Choroid plexus epithelial cell (primary cell): ENCODE measurements at regions not wholly inside any gene's neighbourhood (a gene's known extent, or its start where the extent isn't known, plus 50 kb on each side); places are given as distances from the start of the nearest gene placed in this dataset.

Experiments used
- DNase-seq: peaks from one replicate; pipeline ENCODE4 v3.0.0-alpha.2; 2010; ENCODE audit warnings: low read depth
- H3K4me3 ChIP-seq: 2 replicates; pipeline ENCODE4 v1.5.1; 2011; ENCODE audit warnings: low read depth, mild to moderate bottlenecking, control low read depth, low read length, moderate library complexity
- TF ChIP-seq, protein P1 (sequence below): conservative IDR thresholded peaks from 2 replicates; pipeline ENCODE4 v1.5.1; 2011; ENCODE audit warnings: low read depth, mild to moderate bottlenecking, control low read depth, inconsistent platforms, low read length, moderate library complexity

DNA sequence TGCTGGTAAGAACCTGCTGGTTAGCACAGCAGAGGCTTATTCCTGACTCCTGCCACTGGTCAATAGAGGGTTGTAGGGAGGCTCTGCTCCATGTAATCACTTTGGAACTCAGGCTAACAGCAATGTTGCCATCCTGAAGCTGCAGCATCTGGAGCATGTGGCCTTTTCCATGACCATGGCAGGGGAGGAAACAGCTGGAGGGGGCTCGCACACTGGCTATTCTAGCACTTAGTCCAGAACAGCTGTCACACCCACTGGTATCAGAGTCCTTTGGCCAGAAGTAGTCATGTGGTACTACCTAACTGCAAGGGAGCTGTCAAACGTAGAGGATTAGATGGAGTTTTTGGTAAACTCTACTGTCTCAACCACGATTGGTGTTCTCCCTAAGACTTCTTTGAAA is 450.0 kb downstream of the RPS24 start:
- DNase-seq: no peak
- TF ChIP-seq, protein P1, sequence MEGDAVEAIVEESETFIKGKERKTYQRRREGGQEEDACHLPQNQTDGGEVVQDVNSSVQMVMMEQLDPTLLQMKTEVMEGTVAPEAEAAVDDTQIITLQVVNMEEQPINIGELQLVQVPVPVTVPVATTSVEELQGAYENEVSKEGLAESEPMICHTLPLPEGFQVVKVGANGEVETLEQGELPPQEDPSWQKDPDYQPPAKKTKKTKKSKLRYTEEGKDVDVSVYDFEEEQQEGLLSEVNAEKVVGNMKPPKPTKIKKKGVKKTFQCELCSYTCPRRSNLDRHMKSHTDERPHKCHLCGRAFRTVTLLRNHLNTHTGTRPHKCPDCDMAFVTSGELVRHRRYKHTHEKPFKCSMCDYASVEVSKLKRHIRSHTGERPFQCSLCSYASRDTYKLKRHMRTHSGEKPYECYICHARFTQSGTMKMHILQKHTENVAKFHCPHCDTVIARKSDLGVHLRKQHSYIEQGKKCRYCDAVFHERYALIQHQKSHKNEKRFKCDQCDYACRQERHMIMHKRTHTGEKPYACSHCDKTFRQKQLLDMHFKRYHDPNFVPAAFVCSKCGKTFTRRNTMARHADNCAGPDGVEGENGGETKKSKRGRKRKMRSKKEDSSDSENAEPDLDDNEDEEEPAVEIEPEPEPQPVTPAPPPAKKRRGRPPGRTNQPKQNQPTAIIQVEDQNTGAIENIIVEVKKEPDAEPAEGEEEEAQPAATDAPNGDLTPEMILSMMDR: no peak
- H3K4me3 ChIP-seq: no peak overlapping the region

DNA sequence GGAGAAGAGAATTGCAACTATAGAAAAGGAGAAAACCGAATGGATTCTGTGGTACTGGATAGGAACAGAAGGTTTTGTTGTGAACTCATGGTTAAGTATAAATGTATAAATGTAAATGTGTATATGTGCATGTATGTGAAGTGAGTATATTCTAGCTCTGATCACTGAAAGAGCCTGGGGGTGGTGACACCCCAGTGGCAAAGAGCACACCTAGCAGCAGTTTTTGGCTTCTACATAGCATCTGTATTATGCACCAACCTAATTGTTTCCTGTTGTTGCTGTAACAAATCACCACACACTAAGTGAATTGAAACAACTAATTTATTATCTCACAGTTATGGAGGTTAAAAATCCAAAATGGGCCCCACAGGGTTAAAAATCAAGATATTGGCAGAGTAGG is 455.4 kb downstream of the RPS24 start:
- no peak overlapping the region for H3K4me3 ChIP-seq
- no peak for DNase-seq
- TF ChIP-seq, protein P1: no peak

DNA sequence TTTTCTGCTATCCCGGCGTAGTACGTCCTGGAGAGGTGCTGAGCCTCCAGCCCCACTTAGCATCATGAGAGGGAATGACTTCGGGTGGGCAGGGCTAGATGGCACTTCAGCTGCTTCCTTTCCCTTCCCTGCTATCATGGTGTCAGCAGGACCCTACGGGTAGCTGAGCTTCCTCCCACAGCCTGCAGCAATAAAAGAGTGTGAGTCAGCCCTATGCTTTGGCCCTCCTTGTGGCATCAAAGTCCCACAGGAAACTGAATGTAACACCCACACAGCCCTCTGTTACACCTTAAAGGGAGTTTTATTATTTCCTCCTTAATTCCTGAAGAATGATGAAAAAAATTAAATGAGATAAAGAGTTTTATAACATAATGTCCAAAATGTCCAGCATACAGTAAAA is 458.1 kb downstream of the RPS24 start:
- no peak for DNase-seq
- TF ChIP-seq, protein P1: no peak
- H3K4me3 ChIP-seq: no peak overlapping the region

DNA sequence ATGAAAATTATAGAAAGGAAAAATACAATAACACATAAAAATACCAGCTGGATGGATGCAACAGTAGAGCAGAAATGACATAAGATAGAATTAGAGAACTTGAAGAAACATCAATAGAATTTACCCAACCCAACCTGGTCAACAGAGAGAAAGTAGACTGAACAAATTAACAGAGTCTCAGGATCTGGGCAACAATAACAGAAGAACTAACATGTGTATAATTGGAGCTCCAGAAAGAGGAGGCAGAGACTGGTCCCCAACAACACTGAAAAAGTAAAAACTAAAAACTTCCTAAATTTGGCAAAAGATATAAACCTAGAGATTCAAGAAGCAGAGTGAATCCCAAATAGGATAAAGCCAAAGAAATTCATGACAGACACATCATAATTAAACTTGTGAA is 458.8 kb downstream of the RPS24 start:
- TF ChIP-seq, protein P1: no peak
- no peak for DNase-seq
- H3K4me3 ChIP-seq: no peak overlapping the region

DNA sequence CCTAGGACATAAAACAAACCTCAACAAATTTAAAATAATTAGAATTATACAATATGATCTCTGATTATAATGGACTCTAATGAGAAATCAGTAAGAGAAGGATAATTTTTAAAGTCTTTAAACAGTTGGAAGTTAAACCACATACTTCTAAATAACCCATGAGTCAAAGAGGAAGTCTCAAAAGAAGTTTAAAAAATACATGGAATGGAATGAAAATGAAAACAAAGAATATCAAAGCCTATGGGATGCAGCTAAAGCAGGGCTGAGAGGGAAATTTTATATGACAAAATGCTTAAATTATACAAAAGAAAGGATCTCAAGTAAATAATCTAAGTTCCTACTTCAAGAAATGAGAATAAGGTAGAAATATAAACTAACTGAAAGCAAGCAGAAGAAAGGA is 460.5 kb downstream of the RPS24 start:
- TF ChIP-seq, protein P1: no peak
- no peak for DNase-seq
- H3K4me3 ChIP-seq: no peak overlapping the region

DNA sequence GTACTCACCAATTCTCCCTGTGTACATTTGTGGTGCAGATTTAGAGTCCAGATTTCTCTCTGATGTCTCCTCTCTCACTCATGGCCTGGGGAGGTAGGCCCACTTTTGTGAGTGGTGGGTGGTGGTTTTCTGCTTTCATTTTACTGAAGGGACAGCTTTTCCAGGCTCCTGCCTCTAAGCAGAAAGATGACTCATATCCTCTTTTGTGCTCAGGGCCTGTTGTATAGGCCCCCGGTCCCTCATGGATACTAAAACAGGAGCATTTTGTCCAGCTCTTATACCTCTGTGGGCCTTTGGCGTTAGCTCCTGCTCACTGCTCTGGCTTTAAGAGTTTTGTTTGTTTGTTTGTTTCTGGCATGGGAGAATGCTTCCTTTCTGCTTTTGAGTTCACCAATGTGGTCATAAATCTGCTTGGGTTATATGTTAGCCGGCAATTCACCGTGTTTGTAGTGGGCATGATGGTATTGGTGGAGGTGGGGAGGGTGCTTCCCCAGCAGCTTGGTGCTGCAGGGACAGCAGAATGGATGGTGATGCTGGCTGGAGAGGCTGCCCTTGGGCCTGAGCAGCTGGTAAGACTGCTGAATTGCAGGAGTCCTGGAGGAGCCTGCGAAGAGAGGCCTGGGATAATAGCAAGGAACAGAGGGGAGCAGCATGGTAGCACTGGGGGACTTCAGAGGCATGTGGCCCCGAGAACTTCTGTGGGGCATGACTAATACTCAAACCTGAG is 468.7 kb downstream of the RPS24 start:
- H3K4me3 ChIP-seq: no peak overlapping the region
- TF ChIP-seq, protein P1: no peak
- peak; percentile 43 for DNase-seq

DNA sequence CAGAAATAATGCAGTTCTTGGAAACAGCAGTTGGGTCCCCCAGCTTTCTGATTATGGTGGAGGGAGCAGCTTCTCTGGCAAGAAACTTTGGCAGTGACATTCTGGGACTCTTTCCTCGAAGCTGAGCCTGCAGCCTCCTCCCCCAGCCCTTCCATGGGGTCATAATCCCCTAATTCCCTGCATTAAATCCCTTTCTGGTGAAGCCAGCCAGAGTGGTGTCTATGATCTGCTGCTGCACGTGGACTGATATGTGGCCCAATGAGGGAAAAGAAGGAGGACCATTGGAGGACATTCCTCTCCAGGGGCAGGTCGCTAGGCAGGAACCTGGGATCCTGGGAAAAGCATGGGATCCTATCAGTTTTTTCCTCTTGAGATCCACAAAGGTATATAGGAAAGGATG is 470.5 kb downstream of the RPS24 start:
- H3K4me3 ChIP-seq: no peak overlapping the region
- DNase-seq: no peak
- TF ChIP-seq, protein P1: no peak
